ENCODE measurements at regions not wholly inside any gene's neighbourhood (a gene's known extent, or its start where the extent isn't known, plus 50 kb on each side); places are given as distances from the start of the nearest gene placed in this dataset.

DNA sequence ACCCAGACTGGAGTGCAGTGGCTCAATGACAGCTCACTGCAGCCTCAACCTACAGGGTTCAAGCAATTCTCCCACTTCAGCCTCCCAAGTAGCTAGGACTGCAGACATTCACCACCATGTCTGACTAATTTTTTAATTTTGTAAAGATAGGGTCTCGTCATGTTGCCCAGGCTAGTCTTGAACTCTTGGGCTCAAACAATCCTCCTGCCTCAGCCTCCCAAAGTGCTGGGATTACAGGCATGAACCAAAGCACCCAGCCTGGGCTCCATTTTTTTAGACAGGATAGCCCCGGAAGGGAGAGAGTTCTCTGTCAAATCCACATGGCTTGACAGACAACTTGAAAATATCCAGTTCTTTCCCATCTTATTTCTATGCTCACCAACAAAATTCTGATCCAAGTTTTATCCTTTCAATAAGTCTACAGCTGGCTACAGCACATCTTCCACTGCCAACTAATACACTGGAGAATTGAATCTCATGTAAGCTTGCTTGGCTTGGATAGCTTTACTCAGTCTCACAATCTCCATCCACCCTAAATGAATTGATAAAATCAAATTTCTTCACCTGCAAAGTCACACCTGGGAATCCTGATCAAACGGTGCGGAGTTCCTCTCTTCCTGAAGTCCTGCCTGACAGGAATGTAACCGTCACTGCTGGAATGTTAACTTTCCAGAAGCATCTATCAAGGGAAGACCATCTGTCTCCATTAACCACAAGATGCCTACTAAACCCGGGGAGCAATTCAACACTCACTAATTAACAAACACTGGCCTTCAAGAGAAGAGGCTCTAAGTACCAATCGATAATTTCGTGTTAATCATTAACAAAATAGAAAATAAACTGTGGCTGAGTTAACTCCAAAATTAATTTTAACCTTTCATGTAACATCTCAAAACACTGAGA is 239.7 kb upstream of the MKLN1 start:
- DNase-seq: no peak

DNA sequence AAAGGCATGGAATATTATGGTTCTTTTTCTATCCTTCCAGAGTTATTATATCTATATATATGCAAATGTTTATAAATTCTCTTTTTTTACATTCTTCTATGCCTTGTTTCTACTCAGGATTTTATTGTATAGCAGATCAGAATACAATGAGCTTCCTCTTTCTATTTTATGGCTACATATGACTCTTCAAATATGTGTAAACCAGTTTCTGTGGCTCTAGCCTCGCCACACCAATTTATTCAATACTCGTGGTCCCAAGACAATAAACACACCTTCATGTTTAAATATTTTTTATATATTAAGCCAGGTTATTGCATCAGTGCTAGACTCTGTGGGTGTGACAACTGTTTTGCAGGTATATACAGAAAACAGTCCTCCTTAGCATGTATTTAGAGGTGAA is 237.5 kb upstream of the MKLN1 start:
- DNase-seq: no peak

DNA sequence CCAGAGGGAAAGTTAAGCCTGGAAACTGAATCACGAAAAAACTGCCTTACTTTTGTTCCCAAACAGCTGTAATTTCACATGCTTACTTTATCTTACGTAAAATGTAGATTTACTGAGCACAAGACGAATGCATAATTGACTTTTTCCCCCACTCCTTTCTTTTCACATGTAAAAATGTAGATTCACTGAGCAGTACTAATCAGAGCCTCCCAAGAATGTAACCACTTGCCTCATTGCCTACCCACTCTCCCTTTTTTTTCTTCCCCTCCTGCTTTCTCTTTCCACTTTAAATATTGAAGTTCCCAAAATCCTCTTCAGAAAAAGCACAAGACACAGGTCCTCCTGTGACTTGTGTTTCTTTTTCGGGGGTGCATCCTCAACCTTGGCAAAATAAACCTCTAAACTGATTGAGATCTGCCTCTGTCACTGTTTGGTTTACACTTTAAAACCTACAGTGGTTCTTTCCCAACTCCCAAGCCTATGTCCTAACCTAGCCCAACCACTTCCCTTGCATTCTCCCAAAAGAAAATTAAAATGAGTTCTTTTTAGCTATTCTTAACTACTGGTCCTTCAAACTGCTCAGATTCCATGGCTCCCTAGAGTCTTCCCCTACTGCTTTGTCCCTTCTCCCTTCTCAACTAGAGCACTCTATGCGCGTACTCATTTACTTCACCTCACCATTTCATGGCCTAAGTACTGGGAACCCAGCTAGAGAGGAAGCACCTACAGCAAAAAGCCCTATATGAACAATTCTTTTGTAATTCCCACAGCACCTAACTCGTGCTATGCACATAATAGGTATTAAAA is 236.6 kb upstream of the MKLN1 start:
- DNase-seq: no peak

DNA sequence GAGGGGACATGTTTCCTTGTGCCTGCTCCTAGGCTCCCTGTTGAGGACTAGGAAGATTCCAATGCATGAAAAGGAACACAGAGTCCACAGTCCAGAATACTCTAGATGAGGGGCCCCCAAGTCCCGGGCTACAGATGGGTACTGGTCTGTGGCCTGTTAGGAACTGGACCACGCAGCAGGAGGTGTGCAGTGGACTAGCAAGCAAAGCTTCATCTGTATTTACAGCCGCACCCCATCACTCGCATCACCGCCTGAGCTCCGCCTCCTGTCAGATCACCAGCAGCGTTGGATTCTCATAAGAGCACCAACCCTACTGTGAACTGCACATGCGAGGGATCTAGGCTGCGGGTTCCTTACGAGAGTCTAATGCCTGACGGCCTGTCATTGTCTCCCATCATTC is 233.0 kb upstream of the MKLN1 start:
- DNase-seq: no peak

DNA sequence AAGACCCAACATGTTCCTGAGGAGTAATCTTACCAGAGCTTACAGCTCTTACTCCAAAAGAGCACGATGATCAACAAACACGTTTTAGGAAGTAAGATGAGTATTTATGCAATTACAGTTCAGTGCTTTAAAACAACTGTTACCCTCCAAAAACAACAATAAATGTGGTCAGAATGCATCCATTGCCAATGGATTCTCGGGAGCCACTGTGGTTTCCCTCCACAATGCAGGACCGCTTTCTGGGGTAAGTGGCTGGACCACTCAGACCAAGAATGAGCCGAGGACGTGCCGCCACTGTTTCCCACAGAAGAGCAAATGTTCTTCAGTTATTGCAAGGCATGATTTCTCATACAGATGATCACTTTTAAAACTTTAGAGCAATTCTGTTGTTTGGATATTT is 232.3 kb upstream of the MKLN1 start:
- DNase-seq: no peak

DNA sequence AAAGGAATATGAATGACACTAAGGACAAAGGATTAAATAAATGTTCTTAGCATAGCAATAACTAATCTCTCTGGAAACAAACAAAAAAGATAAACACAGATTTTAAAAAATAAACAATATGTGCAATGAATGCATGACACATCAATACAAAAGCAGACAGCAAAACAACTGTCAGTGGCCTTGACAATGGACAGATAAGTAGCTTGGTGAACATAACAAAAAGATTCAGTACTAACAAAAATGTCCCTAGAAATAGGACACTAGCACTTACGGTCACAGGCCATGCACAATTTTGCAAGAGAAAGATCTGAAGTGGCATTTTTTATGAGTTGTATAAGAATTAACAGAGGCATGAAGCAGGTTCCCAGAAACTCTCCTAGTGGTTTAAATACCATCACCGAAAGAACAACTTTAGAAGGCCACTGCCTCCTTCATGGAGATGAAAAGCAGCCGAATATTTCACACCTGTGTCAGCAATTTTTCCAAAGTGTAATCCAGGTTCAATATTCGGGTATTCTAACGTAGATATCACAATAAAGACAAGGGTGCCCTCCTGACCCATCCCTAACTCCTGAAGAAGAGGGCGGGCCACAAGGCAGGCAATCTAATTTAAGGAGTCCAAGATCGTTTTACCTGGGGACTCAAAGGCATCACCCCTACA is 231.3 kb upstream of the MKLN1 start:
- DNase-seq: no peak

DNA sequence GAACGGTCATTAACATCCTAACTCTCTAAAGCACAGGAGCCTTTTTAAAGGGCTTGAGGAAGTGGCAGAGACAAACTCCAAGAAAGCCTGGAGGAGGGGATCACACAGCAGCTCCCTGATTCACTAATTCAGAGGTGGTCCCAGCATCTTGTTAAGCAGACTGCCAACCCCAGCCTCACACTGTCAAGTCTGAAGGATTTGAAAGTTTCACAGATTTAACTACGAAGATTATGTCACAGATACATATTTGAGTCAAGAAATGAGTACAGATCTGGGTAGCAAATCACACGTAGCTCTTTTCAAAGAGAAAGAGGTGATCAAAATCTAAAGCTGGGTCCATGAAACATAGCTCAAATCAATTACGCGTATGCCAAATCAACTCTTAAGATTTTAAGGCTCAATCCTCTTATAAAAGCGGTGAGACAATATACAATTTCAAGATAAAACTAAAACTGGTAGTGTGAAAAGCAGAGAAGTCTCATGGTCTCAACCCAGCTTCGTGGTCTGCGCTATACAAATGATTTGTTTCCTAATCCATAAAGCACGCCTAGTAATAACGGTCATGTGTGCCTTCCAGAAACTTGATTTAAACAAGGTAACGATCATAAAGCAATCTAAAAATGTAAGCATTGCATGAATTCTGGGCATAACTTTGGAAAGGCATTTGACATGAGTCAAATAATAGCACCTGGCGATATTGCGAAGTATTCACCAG is 229.9 kb upstream of the MKLN1 start:
- DNase-seq: no peak

DNA sequence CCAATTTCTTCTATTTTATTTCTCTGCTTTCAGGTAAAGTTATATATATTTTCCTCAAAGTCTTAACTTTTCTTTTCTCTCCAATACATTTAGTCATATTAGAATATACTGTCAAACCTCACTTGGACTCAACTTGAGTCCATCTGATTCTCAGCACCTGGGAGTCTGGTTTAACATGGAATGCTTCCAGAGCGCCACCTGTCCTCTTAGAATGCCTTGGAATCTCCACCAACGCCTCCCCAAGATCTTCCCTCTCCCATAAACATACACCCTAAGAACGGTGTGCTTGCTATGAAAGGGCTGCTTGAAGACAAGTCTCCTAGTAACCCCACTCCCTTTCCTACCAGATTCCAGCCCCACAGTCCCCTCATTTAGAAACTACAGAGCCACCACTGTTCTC is 229.1 kb upstream of the MKLN1 start:
- DNase-seq: no peak

DNA sequence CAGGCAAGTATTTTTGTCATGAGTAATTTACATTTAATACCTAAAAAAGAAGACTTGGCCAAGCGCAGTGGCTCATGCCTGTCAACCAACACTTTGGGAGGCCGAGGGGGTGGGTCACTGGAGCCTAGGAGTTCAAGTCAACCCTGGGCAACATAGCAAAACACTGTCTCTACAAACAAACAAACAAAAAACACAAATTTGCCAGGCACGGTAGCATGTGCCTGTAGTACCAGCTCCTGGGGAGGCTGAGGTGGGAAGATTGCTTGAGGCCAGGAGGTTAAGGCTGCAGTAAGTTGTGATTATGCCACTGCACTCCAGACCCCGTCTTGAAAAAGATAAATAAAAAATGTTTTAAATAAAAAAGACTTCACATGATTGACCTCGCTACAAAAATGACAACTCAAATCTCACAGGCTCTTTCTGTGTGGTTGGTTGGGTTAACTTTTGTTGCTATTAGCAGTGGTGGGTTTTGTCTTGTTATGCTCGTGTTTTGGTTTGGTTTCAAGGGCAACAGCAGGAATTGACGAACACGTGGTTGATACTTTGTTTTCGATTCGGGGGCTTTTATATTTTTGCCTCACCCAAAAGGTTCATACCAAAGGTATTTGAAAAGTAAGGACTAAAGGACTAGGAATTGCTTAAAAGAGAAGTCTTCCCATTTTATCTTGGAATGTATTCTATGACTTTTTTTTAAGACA is 227.2 kb upstream of the MKLN1 start:
- DNase-seq: peak; percentile 15

DNA sequence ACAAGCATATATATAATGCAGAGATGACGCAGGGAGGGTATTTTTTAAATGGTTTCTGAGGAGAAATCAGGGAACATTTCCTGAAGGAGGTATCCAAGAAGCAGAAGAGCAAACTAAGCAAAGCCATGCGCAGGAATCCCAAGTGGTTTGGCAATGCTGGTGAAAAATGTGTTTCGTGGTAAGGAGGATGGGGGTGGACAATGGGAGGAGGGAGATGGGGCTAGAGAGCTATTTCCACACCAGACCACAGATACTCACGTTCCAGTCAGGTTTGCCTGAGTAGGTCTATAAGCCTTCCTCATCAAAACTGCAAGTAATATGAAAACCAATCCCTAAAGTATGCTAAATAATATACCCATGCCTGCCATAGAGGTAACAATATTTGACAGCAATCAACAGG is 223.7 kb upstream of the MKLN1 start:
- no peak for DNase-seq

DNA sequence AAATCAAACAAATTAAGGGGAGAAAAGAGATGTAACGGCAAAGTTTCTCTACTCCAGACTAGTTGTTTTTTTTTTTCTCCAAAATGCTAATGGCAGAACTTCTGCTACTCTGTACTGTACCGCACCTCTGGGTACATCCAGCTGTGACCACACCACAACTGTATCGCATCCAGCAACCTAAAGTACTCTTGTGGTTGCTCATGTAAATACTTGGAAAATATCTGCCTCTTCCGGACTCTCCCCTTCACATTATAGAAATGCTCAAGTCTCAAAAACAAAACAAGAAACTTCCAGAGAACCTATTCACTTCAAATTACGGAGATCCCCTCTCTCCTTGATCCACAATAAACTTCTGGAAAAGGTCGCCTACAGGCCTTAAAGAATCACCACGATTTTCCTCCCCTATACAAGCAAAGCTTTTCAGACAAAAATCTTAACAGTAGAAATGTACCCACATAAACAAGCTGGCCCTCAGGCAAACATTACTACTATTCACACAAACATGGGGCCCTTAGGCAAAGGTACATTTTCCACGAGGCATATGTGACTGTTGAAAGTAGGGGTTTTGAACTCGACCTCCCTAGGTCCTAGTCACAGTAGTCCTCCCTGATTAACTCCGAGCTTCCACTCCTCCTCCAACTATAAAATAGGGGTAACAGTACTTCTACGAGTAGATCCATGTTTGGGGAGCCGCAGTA is 222.9 kb upstream of the MKLN1 start:
- DNase-seq: no peak

DNA sequence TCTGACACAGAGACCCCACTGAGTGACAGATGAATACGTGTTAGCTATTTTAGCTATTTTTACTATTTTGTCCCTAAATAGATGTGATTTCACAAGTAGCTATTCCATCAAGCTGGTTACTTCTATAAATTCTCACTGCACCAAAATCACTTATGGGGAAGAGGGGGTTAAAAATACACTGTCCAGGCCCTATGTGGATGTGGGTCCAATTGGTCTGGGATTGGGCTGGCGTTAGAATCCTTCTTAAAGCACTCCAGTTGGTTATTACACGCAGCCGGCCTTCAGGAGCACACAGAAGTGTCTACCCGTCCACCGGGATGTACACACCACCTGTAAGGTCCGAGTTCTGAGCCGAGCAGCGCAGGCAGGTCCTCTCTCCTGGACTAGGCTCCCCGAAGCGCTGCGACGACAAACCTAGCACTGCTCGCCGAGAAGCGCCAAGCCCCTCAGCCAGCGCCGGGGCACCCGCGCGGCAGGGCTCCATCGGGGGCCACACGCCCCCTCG is 222.3 kb upstream of the MKLN1 start:
- DNase-seq: no peak

DNA sequence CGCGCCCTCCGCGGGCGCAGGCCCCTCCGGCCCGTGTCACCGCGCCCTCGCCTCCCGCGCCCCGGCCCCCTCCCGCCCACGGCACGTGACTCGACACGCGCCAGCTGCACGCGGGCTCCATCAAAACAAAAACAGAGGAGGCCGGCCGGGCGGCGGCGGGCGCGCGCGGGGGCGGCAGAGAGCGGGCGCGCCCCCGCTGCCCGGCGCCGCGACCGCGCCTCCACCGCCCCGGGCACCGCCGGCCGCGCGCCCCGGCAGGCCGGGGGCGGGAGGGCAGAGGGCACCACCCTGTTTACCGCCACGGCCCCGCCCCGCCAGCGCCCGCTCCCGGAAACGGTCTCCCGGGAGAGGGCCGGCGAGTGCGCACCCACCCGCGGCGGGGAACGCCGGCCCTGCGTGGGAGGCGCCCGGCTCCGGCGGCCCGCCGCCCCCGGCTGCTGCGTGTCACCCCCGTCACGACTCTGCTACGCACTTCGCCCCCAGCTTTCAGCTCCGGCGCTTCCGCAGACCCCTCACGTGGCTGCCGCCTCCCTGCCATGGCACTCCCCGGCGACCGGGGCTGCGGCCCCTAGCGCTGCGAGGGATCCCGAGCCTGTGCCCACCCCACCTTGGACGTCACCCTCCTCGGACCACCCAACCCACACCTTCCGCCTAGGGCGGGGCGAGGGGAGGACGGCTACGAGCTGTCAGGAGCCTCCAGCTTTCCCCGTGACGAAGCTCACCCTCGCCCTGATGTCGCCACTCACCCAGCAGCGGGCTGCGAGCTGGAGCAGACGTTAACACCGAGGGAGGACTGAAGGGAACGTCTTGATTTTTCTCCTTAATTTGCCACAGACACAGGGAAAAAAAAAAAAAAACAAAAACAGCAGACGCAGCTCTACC is 221.6 kb upstream of the MKLN1 start:
- peak; percentile 74 for DNase-seq

DNA sequence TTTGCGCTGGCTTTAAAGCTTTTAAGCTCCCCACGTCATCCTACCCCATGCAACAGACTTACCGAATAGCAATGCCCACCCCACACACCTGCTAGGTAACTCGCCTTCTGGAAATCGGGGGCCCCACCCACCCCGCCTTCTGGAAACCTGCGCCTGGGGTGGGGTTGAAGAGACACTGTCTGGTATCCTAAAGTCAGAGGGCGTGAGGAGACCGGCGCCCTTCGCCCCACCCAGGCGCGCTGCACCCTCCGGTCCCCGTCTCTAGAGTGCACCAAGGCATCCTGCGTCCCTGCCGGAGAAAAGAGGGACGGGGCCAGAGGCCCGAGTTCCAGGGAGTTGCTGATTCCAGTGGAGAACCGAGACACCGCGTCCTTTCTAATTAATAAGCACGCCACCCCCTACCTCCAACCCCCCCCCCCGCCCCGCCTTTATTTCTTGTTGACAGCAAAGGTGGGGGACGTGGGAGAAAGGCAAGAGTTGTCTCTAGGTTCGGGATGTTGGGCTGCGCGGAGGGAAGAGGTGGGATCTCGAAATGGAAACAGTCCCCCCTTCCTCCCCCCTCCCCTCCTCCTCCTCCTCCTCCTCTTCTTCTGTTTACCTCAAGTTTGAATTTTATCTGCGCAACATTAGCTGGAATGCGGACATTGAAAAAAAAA is 220.9 kb upstream of the MKLN1 start:
- DNase-seq: no peak

DNA sequence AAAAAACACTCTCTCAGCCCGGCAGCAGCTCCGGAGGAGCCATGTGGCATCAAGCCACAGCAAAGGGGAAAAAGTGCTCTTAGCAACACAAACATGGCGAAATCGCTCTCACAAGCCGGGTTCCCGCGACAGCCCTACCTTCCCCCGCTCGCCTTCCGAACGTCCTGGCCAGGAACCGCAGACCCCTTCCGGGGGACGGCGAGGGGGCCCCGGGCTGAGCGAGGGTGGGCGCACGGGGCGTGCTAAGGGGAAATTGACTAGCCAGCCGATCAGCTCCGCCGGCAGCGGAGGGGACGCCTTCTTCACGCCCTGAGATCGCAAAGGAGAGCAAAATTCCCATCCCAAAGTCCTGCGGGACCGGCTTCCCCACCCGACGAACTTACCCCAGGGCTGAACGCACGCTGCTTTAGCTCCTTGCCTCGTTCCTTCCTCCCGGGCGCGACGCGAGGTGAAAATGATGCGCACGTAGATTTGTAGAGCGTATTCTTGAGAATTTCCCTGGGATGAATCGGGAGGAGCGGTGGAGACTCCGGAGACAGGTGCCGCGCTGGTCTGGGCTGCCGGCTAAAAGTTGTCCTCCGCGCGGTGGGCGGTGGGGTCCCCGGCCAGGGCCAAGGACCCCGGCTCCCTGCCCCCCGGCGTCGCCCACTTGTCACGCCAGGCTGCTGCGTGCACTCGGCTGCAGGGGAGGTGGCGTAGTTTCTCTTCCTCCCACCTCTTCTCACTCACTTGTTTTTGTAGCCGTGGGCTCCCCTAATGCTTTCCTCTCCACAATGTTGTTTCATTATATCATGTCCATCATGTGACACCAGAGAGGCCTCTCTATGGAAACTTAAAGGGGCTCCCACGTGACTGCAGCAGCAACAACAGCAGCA is 220.1 kb upstream of the MKLN1 start:
- peak; percentile 88 for DNase-seq

DNA sequence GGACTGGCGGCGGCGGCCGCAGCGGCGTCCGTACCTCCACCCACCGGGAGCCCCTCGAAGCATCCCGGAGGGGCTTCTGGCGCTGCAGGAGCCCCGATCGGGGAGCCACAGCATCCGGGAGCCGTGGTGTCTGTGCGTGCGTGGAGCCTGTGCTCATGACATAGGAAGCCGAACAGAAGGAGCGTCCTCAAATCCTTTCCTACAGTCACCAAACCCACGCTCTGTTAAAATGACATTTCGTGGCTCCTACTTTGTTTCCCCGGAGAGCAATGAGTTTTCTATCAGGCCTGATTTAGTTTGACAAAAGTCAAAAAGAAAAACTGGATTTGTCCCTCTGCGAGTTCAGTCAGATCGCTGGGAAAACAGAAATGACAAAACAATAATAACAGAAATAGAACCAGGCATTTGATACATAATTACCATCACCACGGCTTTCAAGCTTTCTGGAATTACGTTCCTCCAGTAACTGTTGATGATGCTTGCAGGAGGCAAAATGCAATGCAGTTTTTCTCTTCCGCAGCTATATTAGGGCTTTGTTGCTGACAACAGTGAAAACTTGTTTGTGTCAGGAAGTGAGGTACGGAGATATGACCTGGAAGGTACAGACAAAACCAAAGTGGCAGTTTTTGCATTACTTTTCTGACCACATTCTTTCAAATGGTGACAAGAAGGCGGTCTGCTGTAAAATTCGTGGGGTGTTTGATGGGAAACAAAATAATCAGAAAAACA is 219.3 kb upstream of the MKLN1 start:
- DNase-seq: peak; percentile 54

DNA sequence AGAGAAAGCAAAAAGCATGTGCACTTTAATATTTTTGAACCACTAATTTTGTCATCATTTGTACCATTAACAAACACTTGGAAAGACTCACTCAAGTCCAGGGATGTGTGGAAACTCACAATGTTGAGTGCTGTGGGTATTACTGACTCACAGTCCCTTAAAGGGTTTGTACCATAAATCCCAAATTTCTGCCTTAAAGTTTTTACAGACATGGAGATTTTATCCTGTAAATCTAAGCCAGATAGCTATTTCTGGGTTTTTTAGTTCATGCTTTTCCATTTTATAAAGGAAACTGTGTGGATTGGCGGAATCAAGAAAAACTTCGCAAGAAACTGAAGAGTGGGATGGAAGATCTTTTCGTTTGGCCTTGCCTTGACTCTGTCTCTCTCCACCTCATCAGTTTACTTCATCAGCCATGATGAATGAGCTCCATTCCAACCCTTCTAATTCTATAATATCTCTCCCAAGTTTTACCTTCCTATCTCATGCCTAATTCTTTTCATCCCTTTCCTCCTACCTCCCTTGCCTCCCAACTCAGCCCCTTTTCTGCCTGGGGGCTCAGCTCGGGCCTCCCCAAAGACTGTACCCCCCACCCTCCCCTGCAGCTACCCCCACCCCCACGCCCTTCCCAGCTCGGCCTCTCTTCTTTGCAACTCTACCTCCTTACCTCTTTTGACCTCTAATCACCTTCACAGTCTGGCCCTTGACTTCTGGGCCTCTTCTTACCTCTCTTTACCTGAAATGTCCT is 218.5 kb upstream of the MKLN1 start:
- DNase-seq: peak; percentile 17

Measured in dermis blood vessel endothelial cell (primary cell).